Kidney glomerular epithelial cell (primary cell): ENCODE measurements at regions not wholly inside any gene's neighbourhood (a gene's known extent, or its start where the extent isn't known, plus 50 kb on each side); places are given as distances from the start of the nearest gene placed in this dataset.

Experiments
- DNase-seq: peaks from one replicate; lab custom pipeline; 2025; lab: John Stamatoyannopoulos, UW

GRCh38 chr6:4405621-4406212 is 270.3 kb upstream of the ECI2 start:
- DNase-seq = no peak

- DNase-seq = no peak
Observed at GRCh38 chr6:4404415-4404814, 269.0 kb upstream of the ECI2 start.

- DNase-seq = no peak
Observed at GRCh38 chr6:4403828-4404227, 268.5 kb upstream of the ECI2 start.

GRCh38 chr6:4403023-4403752 is 267.8 kb upstream of the ECI2 start:
- DNase-seq = no peak

- peak; percentile 4 for DNase-seq
Observed at GRCh38 chr6:4402477-4402976, 267.2 kb upstream of the ECI2 start.

GRCh38 chr6:4401408-4402368 is 266.3 kb upstream of the ECI2 start:
- DNase-seq = no peak

GRCh38 chr6:4399656-4400055 is 264.3 kb upstream of the ECI2 start:
- no peak for DNase-seq

- no peak for DNase-seq
Observed at GRCh38 chr6:4398791-4399190, 263.4 kb upstream of the ECI2 start.

- no peak for DNase-seq
Observed at GRCh38 chr6:4397307-4397706, 261.9 kb upstream of the ECI2 start.

GRCh38 chr6:4396044-4396443 is 260.7 kb upstream of the ECI2 start:
- DNase-seq = no peak

GRCh38 chr6:4395386-4395785 is 260.0 kb upstream of the ECI2 start:
- no peak for DNase-seq

- no peak for DNase-seq
Observed at GRCh38 chr6:4394786-4395185, 259.4 kb upstream of the ECI2 start.

- DNase-seq = no peak
Observed at GRCh38 chr6:4388675-4389074, 253.3 kb upstream of the ECI2 start.

GRCh38 chr6:4384656-4385055 is 249.3 kb upstream of the ECI2 start:
- DNase-seq = no peak

GRCh38 chr6:4383910-4384638 is 248.7 kb upstream of the ECI2 start:
- no peak for DNase-seq

GRCh38 chr6:4382362-4382853 is 247.0 kb upstream of the ECI2 start:
- DNase-seq = no peak

- DNase-seq = no peak
Observed at GRCh38 chr6:4381381-4381780, 246.0 kb upstream of the ECI2 start.

GRCh38 chr6:4380881-4381281 is 245.5 kb upstream of the ECI2 start:
- no peak for DNase-seq

GRCh38 chr6:4379958-4380357 is 244.6 kb upstream of the ECI2 start:
- DNase-seq = no peak

GRCh38 chr6:4378319-4378996 is 243.1 kb upstream of the ECI2 start:
- no peak for DNase-seq

- DNase-seq = no peak
Observed at GRCh38 chr6:4377603-4378002, 242.2 kb upstream of the ECI2 start.
